ENCODE measurements at regions not wholly inside any gene's neighbourhood (a gene's known extent, or its start where the extent isn't known, plus 50 kb on each side); places are given as distances from the start of the nearest gene placed in this dataset.

- DNase-seq (ENCODE audit: low spot score) = no peak
Observed at GRCh38 chr20:39103732-39104131, 141.6 kb downstream of the DHX35 start.

GRCh38 chr20:39103305-39103704 is 141.2 kb downstream of the DHX35 start:
- no peak for DNase-seq (ENCODE audit: low spot score)

- DNase-seq (ENCODE audit: low spot score) = no peak
Observed at GRCh38 chr20:39101895-39102294, 139.8 kb downstream of the DHX35 start.

- DNase-seq (ENCODE audit: low spot score) = no peak
Observed at GRCh38 chr20:39100691-39101090, 138.5 kb downstream of the DHX35 start.

DNA sequence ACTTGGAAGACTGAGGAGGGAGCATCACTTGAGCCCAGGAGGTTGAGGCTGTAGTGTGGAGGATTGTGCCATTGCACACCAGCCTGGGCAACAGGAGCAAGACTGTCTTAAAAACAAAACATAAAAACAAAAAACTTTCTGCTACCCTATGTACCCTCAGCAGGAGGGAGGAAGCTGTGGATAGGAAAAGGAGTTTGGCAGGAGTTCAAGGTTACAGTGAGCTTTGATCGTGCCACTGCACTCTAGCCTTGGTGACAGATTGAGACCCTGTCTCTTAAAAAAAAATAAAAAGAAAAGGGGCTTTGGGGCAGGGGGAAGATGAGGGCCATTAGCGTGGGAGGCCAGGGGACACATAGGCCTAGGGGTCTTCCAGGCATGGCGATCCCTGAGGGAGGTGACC is 135.7 kb downstream of the DHX35 start:
- DNase-seq (ENCODE audit: low spot score) = no peak

GRCh38 chr20:39095870-39096269 is 133.7 kb downstream of the DHX35 start:
- DNase-seq (ENCODE audit: low spot score) = no peak

DNA sequence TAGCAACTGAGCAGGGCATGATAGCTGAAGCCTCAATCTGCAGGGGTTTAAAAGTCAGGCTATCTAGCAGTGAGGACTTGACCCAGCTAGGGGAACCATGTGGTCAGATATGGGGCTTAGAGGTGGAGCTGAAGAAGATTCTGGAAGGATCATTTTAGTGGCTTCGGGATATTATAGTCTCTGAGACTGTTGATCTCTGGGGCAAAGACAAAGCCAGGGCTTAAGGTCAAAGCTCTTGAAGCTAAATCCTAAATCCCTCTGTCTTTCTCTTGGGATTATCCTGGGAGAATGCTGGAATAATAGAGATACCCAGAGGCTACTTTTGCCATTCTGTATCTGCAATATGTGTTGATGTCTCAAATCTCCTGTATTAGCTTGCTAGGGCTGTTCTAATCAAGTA is 132.2 kb downstream of the DHX35 start:
- no peak for DNase-seq (ENCODE audit: low spot score)

- DNase-seq (ENCODE audit: low spot score) = no peak
Observed at GRCh38 chr20:39092733-39093410, 130.7 kb downstream of the DHX35 start.

GRCh38 chr20:39090906-39091305 is 128.8 kb downstream of the DHX35 start:
- no peak for DNase-seq (ENCODE audit: low spot score)

DNA sequence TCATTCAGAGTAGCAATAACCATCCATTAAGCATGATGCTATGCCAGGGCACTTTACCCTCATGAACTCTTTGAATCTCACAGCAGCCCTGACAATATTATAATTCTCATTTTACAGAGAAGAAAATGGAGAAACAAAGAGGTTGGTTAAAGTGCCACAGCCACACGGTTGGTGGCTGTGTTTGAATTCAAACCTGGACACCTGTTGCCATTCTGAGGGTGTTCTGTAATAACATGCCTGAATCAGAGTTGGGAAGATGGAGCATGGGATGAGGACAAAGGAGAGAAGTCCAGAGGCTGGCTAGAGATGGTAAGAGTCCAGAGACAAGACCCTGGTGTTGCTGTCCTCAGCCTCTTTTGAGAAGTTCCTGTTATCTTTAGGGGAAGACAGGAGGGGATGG is 127.7 kb downstream of the DHX35 start:
- DNase-seq (ENCODE audit: low spot score) = no peak

All from hepatic stellate cell (primary cell).